Upper lobe of left lung (tissue), 4 donors: ENCODE measurements at regions not wholly inside any gene's neighbourhood (a gene's known extent, or its start where the extent isn't known, plus 50 kb on each side); places are given as distances from the start of the nearest gene placed in this dataset.

Experiments used
- CTCF ChIP-seq, 6 experiments: fragments of 450-650 bp in 4 of 6; fragments of 200-600 bp in 2 of 6; sonication (generic) in 2 of 6; IDR thresholded peaks; one replicate each; pipeline ENCODE4 v1.5.1; 2016 to 2019; ENCODE audit warnings: antibody characterized with exemption in 6 of 6
- EP300 ChIP-seq, 4 donors: sonication (generic); formaldehyde crosslinking; IDR thresholded peaks; one replicate each; pipeline ENCODE4 v1.5.1; 2017; ENCODE audit warnings: antibody characterized with exemption in 4 of 4, control low read depth in 2 of 4
- POLR2A ChIP-seq, 4 donors: fragments of 450-650 bp; IDR thresholded peaks; one replicate each; pipeline ENCODE4 v1.5.1; 2016 to 2017; ENCODE audit warnings: antibody characterized with exemption in 4 of 4, mild to moderate bottlenecking in 2 of 4

GRCh38 chr6:81002126-81002525 lies 750.4 kb downstream of the TENT5A start:
- TF ChIP-seq EP300 (IDR thresholded peaks at IDR 0.05) = no peak
- TF ChIP-seq POLR2A (IDR thresholded peaks at IDR 0.05) = no peak
- TF ChIP-seq CTCF (IDR thresholded peaks at IDR 0.05) = no peak
